ENCODE measurements at regions not wholly inside any gene's neighbourhood (a gene's known extent, or its start where the extent isn't known, plus 50 kb on each side); places are given as distances from the start of the nearest gene placed in this dataset.

DNA sequence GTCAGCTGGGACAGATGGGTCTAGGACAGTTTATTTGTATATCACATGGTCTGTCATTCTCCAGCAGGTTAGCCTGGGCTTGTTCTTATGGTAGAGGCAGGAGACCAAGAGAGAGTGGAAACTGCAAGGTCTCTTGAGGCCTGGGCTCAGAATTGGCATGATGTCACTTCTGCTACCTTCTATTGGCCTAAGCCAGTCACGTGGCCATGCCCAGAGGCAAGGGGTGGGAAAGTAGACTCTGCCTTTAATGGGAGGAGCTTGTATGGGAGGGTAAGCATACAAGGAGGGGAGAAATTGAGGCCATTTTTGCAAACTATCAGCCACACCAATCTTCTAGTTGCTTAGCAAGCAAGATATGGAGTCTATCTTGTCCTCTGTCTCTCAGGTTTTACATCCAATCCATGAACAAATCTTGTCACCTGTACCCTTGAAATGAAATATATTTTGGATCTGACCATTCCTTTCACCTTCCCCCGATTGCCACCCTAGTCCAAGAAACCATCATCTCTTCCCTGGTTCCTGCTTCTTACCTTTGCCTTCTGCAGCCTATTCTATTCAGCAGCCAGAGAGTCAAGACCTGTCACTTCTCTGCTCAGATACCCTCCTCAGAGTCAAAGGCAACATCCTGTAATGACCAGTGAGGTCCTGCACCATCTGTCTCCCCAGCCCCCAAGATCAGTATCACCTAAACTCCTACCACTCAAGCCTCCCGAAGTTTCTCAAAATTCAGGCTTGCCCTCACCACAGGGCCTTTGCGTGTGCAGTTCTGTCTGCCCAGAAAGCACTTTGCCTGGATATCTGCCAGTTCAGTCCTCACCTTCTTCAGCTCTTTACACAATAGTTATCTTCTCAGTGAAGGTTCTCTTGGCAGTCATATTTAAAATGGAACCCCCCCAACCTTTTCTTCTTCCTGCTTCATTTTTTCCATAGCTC lies 240.0 kb downstream of the LOXHD1 start:
- DNase-seq, result peak; percentile 14

DNA sequence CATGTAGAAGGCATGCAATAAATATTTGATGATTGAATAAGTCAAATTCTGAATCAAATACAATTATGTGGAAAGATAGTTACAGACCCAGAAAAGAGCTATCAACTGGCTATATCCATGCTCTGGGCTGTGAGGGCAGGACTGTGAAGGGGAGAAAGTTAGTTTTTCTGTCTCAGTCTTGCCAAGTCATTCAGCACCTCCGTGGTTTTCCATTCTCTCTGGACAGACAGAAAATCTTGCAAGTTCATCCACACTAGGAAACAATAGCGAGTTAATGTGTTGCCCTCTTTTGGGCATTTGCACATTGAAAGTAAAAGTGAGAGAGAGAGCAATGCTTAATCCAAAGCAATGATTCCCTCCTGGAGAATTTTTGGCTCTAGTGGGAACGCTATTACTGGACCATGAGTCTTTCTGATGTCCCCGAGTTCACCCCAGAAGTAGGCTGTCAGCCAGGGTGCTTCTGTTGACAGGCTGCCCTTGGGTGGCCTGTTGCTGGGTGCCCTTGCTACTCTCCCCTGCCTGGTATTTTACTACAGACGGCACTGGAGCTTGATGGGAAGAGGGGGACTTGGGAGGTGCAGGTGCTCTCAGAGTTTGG lies 238.3 kb downstream of the LOXHD1 start:
- DNase-seq, result no peak

DNA sequence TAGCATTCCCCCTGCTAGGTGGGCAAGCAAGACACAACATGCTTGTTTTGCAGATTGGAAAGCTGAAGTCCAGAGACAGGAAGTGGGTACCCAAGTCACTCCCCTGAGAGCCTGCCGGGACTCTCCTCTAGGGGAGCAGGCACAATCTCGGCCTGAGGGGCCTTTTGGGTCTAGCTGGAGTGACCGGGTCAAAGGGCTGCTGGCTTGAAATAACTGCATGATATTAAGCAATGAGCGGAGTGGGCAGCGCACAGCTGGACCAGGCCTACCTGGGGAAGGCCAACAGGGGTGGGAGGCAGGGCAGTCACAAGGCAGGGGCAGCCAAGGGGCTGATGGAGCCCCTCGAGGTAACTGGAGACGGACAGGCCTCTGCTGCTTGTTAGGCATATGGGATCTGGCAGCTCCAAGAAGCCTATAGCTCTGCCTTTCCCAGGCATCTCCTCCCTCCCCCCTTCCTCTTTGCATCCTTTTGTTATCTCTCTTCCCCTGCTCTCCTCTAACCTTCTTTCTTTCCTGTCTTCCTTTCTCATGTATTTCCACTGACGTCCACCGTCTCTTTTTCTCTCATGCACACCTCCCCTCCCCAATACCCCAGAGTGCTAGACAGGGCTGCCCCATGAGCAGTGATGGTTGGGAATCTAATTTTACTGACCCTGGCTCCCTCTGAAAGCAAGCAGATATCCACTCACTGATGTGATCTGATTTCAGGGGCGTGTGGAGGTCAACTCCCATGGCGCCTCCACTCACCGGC lies 237.5 kb downstream of the LOXHD1 start:
- no peak for DNase-seq

DNA sequence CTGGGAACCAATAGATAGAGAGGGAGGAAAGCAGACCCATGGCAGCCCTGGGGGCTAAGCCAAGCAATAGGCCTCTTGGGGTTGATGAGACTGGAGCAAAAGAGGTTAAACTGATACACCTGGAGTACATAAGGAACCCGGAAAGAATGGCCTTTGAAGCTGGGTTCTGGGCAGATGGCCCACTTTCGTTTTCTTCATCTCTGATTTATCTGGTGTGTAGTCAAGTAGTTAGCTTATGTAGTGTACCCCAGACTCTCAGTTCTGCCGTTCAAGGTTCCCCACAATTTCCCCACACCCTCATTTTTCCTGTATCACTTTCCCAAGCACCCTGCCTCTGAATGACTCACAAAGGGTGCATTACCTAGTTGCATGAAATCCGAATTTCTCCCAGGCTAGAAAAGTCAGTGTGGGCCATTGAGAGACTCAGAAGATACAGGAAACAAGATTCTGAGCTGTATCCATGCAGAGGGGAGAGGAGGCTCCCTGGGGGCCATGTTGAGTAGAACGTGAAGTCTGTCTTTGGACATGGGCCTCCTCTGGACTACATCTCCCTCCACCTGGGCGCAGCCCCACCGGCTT lies 235.0 kb downstream of the LOXHD1 start:
- no peak for DNase-seq

DNA sequence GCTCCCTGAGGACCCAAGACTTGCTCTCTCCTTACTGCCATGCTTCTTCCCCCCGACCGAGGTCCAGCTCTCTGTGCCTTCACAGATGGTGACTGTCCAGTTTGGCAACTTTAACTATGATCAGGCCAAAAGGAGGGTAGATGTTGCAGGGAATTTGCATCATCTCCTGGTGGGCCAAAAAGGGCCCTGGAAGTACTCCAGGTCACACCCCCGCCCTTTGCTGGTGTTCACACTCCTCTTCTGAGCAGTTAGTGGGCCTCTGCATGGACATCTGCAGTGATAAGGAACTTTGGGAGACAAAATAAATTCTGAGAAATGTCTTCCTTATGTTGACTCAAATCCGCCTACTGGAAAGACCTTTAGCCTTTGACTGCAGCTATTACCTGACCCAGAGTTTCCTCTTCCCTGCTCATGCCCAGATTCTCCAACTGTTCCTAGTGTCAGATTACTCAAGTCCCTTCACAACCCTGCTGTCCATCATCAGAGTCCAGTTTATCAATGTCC lies 234.4 kb downstream of the LOXHD1 start:
- no peak for DNase-seq

DNA sequence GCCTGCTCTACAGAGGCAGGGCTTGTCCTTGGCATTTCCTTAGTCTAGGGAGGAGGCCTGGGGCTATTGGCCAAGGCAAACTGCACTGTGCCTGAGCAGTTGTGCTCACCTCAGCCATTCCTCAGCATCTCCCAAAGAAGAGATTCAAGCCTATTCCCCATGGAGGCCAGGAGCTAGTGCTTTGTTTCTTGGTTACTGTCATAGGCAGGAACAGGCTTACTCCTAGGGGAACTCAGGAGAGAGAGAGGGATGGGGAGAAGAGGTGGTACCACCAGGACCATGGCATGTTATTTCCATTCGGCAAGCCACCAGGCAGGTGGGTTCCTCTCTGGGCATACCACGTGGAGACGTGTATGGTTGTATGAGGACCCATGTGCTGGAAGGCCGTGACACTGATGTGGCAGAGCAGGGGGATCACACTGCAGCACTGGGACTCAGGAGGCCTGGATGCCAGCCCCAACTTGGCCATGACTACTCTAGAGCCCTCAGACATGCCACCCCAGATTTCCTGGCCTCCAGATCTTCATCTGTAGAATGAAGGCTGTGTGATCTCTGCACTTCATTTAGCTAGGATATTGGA lies 233.7 kb downstream of the LOXHD1 start:
- DNase-seq, result no peak

DNA sequence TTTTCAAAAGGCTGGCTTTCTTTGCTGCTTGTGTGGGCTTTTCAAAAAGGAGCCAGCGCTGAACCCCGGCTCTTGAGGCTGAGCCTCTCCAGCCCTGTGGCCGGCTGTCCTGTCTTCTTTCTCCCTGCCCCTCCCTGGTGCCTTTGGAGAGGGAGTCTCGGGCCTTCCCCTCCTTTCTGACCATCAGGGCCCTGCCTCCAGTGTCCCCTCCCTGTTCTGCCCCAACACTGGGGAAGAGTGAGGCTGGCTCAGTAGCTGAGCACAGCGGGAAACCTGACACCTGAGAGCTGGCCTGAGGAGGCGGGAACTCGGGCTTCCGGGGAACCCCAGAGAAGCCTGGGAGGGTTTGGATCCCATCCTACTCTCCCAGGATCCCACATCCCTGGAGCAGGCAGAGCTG lies 232.1 kb downstream of the LOXHD1 start:
- no peak for DNase-seq

DNA sequence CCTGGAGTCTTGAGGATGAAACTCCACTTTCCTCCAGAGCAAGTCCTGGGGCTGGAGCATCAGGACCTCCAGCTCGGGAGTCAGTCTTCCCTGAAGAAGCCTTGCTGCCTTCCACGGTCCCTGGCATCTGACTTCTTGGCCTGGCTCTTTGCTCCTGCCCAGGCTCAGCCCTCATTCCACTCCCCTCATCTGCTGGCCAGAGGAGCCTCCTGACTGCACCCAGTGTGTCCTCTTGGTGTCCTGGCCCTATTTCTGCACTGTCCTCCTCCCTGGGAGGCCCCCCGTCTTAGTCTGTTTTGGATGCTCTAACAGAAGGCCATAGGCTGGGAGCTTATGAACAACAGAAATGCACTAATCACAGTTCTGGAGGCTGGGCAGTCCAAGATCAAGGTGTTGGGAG lies 231.5 kb downstream of the LOXHD1 start:
- no peak for DNase-seq

DNA sequence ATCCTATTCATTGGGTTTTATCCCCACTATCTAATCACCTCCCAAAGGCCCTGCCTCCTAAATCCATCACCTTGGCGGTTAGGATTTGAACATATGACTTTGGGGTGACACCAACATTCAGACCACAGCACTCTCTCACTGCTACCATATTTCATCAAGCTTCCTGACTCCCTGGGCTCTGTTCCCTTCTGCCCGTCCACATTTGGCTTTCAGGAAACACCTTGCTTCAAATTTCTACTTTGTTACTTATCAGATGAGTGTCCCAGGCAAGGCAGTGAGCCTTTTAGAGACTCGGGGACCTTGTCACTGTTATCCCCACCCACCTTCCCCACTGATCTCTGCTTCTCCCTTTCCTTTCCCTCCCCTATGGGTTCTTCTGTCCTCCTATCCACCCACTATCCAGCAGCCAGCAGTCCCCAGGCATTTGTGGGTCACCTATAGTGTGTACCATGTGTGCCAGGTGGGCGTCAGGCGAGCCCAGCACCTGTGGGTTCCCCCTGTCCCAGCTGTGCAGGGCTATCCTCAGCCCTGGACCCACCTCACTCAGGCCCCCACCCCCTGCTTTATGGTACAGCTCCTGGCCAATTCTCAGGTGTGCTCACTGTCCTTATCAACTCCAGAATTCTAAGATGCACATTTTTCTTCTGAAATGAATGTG lies 230.9 kb downstream of the LOXHD1 start:
- DNase-seq, result no peak

DNA sequence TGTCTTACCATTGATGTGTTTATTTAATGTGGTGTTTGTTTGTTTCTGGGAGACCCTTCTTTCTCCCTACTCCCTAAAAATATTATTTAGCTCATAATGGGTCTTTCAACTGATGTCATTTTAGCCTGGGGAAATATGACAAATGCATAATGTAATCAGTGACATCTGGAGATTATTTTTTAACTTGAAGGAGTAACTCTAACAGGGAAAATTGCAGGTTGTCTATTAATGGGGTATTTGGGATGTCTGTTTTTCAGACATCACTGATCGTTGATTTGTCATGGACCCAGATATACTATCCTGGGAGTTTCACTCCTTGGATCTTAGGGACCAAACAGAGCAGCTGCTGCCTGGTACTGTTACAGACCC lies 230.4 kb downstream of the LOXHD1 start:
- no peak for DNase-seq

Measured in activated CD4-positive, alpha-beta T cell treated with anti-CD3 and anti-CD28 coated beads for 48 hours (primary cell).